GM18508 (cell line): ENCODE measurements at regions not wholly inside any gene's neighbourhood (a gene's known extent, or its start where the extent isn't known, plus 50 kb on each side); places are given as distances from the start of the nearest gene placed in this dataset.
A peak's percentile ranks its signal among the peaks of the same experiment; 100 is the strongest.

Experiments used
- ATAC-seq: cut with Tn5 transposase; IDR thresholded peaks from one replicate; pipeline ENCODE4 v1.9.1; 2021; ENCODE audit warnings: moderate number of reproducible peaks; ENCODE audit not compliant: insufficient read depth, unreplicated experiment

DNA sequence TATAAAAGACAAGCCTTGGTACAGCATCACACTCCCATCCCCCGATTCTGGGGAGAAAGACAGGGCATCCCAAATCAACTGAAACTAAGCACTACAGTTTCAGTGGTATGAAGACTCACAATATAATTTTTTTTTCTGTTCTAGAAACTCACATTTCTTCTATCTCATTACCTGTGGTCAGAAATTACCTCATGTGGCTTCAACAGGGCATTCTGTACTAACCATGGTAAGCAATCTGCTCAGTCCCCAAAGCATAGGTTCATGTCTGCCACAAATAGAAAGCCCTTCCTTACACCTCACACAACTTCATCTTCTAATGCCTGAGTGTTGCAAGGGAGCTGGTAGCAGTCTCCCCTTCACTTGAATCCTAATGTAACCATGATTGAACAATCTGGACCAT lies 147.4 kb upstream of the POU2AF2 start:
- peak; percentile 70 for ATAC-seq

- ATAC-seq, result no peak
Measured at GRCh38 chr11:111097191-111097590, 148.3 kb upstream of the POU2AF2 start.

DNA sequence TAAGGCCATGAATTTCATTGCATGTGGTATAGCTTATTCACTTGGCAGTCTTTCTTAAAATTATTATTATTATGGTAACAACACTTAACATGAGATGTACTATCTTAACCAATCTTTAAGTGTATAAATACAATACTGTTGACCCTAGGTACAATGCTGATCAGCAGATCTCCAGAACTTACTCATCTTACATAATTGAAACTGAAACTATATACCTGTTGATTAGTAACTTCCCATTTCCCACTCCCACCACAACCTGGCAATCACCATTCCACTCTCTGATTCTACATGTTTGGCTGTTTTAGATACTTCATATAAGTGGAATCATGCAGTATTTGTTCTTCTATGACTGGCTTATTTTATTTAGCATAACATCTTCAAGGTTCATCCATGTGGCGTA lies 150.2 kb upstream of the POU2AF2 start:
- no peak for ATAC-seq

- ATAC-seq, result no peak
Measured at GRCh38 chr11:111093061-111093460, 152.5 kb upstream of the POU2AF2 start.

GRCh38 chr11:111091321-111091938 lies 154.1 kb upstream of the POU2AF2 start:
- ATAC-seq, result no peak

- ATAC-seq, result no peak
Measured at GRCh38 chr11:111089759-111090158, 155.8 kb upstream of the POU2AF2 start.

DNA sequence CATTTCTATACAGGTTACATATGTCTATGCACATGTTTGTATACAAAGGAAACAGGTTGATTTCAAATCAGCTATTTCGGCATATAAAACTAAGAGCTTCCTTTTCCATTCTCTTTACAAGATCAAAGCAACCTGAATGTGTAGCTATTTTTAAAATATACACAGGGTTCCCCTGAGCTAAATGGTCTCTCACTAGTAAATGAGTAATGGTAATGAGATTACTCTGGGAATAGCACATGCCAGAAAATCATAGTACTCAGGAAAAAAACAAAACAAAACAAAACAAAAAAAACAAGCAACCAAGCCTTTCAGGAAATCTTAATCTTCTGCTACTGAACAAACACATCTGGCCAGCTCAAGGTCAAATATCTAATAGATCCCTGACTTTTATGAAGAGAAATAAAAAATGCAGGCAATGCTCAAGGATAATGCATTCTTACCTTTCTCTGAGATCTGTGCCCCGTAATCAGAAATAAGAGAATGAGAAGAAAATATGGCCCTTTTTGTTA lies 156.6 kb upstream of the POU2AF2 start:
- ATAC-seq, result no peak

- no peak for ATAC-seq
Measured at GRCh38 chr11:111086058-111086457, 159.5 kb upstream of the POU2AF2 start.

GRCh38 chr11:111082664-111083063 lies 162.9 kb upstream of the POU2AF2 start:
- no peak for ATAC-seq

DNA sequence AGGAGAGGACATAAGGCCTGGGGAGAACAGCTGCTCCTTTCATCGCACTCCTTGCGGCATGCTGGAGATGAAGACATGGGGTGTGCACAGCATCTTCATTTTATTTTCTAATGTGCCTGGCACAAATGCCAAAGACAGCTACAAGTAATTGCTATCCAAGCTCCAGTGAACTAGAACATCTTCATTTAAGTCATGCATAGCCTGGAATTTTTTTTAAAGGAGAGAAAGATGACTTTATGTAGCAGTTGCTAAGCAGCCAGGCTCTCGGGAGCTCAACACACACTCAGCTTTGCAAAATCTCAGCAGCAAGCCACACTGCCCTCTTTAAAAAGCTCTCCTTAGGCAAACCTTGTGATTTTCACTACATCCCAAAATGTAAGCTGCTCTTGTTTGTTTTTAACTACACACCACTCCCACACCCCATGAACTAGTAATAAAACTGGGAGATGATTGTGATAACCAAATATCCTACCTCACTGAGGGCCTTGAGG lies 164.5 kb upstream of the POU2AF2 start:
- no peak for ATAC-seq

DNA sequence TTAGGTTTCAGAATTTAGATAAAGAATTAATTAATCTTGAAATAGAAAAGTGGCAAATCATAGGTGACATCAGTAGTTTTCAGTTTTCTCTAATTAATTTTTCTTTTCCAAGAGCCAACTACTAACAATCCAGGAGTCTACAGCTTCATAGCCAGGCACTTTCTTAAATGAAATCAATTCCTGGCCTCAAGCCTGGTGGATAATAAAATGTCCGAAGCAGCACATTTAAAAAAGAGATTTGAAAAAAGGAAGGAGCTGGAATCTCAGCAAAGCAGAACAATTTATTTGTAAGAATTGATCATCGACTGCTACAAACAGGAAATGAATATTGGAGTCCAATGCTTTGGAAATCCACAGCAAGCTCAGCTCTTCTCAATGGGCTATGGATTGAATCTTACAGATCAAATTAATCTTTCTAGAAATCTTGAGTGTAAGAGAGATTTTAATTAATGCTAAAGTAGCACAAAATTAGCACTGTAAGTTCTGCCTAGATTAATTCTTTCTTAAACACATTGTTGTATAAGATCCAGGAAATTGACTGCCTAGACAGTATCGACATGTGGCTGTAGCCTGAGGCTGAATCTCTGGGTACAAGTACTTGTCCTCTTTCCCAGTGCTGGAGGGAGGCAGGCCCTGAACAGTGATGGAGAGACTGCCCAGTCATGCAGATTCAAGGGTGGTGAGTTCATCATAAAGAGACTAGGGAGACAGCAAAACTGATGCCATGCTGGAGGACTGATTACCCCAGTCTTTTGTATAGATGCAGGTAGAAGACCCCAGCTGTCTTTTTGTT lies 167.8 kb upstream of the POU2AF2 start:
- ATAC-seq, result no peak

DNA sequence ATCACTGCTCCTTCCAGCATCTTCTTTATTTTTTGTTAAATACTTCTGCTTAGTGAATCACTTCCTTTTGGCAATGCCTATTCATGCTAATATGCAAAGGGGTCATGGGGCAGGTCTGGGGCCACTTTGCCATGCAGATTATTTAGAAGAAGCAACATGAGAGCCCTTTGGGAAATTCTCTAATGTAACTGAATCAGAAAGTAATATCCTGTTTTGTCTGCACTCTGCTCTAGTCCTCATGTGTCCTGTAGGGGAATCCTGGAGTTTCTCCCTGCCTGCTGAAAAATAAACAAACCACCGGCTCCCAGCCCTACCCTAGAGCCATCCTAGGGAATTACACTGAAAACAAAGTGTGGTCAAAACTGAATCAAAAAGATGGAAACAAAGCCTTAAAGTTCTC lies 176.5 kb upstream of the POU2AF2 start:
- no peak for ATAC-seq

DNA sequence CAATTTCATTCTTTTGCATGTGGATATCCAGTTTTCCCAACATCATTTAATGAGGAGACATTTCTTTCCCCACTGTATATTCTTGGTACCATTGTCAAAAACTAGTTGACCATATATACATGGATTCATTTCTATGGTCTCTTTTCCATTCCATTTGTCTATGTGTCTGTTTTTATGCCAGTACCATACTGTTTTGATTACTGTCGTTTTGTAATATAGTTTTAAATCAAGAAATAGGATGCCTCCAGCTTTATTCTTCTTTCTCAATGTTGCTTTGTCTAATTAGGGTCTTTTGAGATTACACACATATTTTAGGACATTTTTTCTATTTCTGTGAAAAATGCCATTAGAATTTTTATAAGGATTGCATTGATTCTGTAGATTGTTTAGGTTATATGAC lies 177.5 kb upstream of the POU2AF2 start:
- no peak for ATAC-seq

GRCh38 chr11:111066846-111067245 lies 178.7 kb upstream of the POU2AF2 start:
- ATAC-seq, result no peak

DNA sequence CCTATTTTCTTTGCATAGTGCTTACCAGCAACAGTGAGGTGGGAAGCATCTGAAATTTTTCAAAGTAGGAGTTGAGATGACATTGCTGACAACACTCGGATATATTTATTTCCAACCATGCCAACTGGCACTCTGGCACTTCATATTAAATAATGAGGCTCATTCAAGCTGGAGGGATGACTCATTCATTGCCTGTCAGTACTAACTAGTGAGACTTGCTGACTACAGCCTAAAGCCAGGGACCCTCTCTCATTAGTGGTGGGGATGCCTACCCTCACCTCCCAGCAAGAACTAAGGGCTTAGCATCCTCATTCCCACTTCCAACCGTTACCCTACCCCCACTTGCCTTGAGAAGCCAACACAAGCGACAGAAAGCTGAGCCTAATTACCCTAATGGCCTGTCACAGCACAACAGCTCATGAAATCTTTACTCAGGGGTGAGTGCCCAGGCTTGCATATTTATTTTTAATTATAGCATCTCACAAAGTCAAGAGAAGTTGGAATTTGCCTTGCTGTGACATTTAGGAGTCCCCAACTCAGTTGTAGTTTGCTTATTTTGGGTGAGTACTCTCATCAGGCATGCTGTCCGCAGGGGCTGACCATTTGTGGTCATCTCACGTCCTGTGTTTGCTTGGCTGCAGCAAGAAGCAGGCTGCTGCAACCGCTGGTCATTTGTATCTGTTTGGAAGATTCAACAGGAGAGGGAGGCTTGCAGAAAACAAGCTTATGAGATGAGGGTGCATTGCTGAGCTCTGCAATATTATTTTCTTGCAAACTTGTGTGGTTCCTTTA lies 181.6 kb upstream of the POU2AF2 start:
- ATAC-seq, result no peak

- ATAC-seq, result no peak
Measured at GRCh38 chr11:111062420-111062819, 183.1 kb upstream of the POU2AF2 start.

- no peak for ATAC-seq
Measured at GRCh38 chr11:111059726-111060125, 185.8 kb upstream of the POU2AF2 start.

DNA sequence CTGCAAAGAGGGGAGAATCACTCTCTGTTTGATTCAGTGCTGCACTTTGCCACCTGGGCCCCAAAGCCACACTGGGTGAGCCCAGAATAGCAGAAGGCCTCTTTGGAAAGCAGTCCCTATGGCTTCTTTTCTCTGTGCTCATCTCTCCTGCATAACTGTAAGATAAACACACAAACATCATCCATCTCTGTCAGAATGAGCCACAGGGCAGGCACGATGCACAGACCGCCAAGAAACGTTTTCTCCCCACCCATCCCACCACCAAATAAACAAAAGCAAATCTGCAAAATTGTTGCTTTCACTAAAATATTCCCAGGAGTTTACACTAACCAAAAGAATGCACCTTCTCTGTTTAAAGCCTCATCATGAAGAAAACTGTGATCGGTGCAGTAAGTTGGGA lies 196.4 kb upstream of the POU2AF2 start:
- no peak for ATAC-seq

DNA sequence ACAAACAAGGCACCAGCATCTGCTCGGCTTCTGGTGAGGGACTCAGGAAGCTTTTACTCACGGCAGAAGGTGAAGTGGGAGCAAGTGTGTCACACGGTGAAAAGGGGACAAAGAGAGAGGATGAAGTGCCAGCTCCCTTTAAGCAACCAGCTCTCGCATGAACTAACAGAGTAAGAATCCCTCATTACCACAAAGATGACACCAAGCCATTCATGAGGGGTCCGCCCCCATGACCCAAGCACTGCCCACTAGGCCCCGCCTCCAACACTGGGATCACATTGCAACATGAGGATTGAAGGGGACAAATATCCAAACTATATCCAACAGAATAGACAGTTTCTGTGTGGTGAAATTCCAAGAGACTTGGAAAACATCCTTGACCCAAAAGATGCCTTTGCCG lies 198.2 kb upstream of the POU2AF2 start:
- no peak for ATAC-seq

DNA sequence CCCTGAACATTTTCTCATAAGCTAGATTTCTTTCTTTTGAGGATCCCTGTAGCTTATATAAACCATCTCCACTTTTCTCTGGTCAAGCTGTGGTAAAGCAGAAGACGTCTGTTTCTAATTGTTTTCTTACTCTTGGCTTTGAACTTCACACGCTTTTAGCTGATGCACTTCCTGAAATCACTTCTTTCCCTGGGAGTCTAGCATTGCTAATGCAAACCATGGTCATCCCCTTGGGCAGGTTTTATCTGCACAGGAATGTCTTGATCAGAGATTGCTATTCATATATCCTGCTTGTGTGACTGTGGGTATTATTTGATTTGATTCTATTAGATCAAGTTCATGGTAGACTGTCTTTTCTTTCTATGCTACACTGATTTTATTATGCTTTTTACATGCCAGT lies 199.2 kb upstream of the POU2AF2 start:
- ATAC-seq, result no peak

- ATAC-seq, result no peak
Measured at GRCh38 chr11:111045874-111046273, 199.7 kb upstream of the POU2AF2 start.
